ENCODE measurements at regions not wholly inside any gene's neighbourhood (a gene's known extent, or its start where the extent isn't known, plus 50 kb on each side); places are given as distances from the start of the nearest gene placed in this dataset.
A peak's percentile ranks its signal among the peaks of the same experiment; 100 is the strongest.

GRCh38 chr2:217392930-217393584 is 533.2 kb upstream of the TNP1 start:
- Mint-ChIP-seq H3K27me3 (ENCODE audit: low read depth) (no peaks in the 10 kb centered on the region), H3K4me3 (no peak overlapping the region), H3K4me1 (ENCODE audit: low read depth) (no peaks in the 10 kb centered on the region), H3K27ac (no peak overlapping the region), H3K36me3 (ENCODE audit: low read depth) (no peaks in the 10 kb centered on the region), H3K9me3 (peaks cover 21% of the 10 kb centered on the region)
- no peak for DNase-seq (ENCODE audit: low spot score)

- Mint-ChIP-seq H3K27me3 (ENCODE audit: low read depth) (peaks cover 2% of the 10 kb centered on the region), H3K27ac (no peak overlapping the region), H3K4me3 (no peak overlapping the region), H3K9me3 (peaks cover 21% of the 10 kb centered on the region), H3K36me3 (ENCODE audit: low read depth) (no peaks in the 10 kb centered on the region), H3K4me1 (ENCODE audit: low read depth) (no peaks in the 10 kb centered on the region)
- DNase-seq (ENCODE audit: low spot score): no peak
These were observed 528.0 kb upstream of the TNP1 start for GRCh38 chr2:217387776-217388387.

- Mint-ChIP-seq H3K4me3 (no peak overlapping the region), H3K9me3 (peaks cover 11% of the 10 kb centered on the region)
These were observed 526.2 kb upstream of the TNP1 start for GRCh38 chr2:217386041-217386440.

GRCh38 chr2:217383620-217384019 is 523.8 kb upstream of the TNP1 start:
- no peak overlapping the region for H3K4me3 Mint-ChIP-seq
- no peak for DNase-seq (ENCODE audit: low spot score)
- H3K36me3 Mint-ChIP-seq (ENCODE audit: low read depth): no peaks in the 10 kb centered on the region
- peaks cover 2% of the 10 kb centered on the region for H3K27me3 Mint-ChIP-seq (ENCODE audit: low read depth)
- H3K4me1 Mint-ChIP-seq (ENCODE audit: low read depth): no peaks in the 10 kb centered on the region
- no peaks in the 10 kb centered on the region for H3K9me3 Mint-ChIP-seq
- H3K27ac Mint-ChIP-seq: no peak overlapping the region

More at GRCh38 chr2:217386041-217386440, 526.2 kb upstream of the TNP1 start:
- H3K36me3 Mint-ChIP-seq (ENCODE audit: low read depth): no peaks in the 10 kb centered on the region
- DNase-seq (ENCODE audit: low spot score): no peak
- H3K27ac Mint-ChIP-seq: no peak overlapping the region
- H3K4me1 Mint-ChIP-seq (ENCODE audit: low read depth): no peaks in the 10 kb centered on the region
- H3K27me3 Mint-ChIP-seq (ENCODE audit: low read depth): peaks cover 2% of the 10 kb centered on the region

GRCh38 chr2:217382794-217383193 is 522.9 kb upstream of the TNP1 start:
- DNase-seq (ENCODE audit: low spot score): no peak
- Mint-ChIP-seq H3K9me3 (no peaks in the 10 kb centered on the region), H3K27me3 (ENCODE audit: low read depth) (peaks cover 2% of the 10 kb centered on the region), H3K4me3 (no peak overlapping the region), H3K36me3 (ENCODE audit: low read depth) (no peaks in the 10 kb centered on the region), H3K4me1 (ENCODE audit: low read depth) (no peaks in the 10 kb centered on the region), H3K27ac (no peak overlapping the region)

- H3K4me1 Mint-ChIP-seq (ENCODE audit: low read depth): no peaks in the 10 kb centered on the region
- H3K4me3 Mint-ChIP-seq: no peak overlapping the region
- DNase-seq (ENCODE audit: low spot score): no peak
- H3K9me3 Mint-ChIP-seq: peaks cover 6% of the 10 kb centered on the region
- H3K36me3 Mint-ChIP-seq (ENCODE audit: low read depth): no peaks in the 10 kb centered on the region
- peaks cover 2% of the 10 kb centered on the region for H3K27me3 Mint-ChIP-seq (ENCODE audit: low read depth)
- H3K27ac Mint-ChIP-seq: no peak overlapping the region
These were observed 519.9 kb upstream of the TNP1 start for GRCh38 chr2:217379807-217380206.

GRCh38 chr2:217372794-217373193 is 512.9 kb upstream of the TNP1 start:
- H3K27me3 Mint-ChIP-seq (ENCODE audit: low read depth): no peaks in the 10 kb centered on the region
- H3K27ac Mint-ChIP-seq: no peak overlapping the region
- no peak for DNase-seq (ENCODE audit: low spot score)
- no peaks in the 10 kb centered on the region for H3K4me1 Mint-ChIP-seq (ENCODE audit: low read depth)
- H3K4me3 Mint-ChIP-seq: no peak overlapping the region
- H3K36me3 Mint-ChIP-seq (ENCODE audit: low read depth): no peaks in the 10 kb centered on the region
- peaks cover 6% of the 10 kb centered on the region for H3K9me3 Mint-ChIP-seq

- Mint-ChIP-seq H3K9me3 (peaks cover 6% of the 10 kb centered on the region), H3K4me3 (no peak overlapping the region), H3K36me3 (ENCODE audit: low read depth) (no peaks in the 10 kb centered on the region), H3K27me3 (ENCODE audit: low read depth) (no peaks in the 10 kb centered on the region), H3K27ac (no peak overlapping the region), H3K4me1 (ENCODE audit: low read depth) (no peaks in the 10 kb centered on the region)
- no peak for DNase-seq (ENCODE audit: low spot score)
These were observed 511.9 kb upstream of the TNP1 start for GRCh38 chr2:217371781-217372213.

- Mint-ChIP-seq H3K4me1 (ENCODE audit: low read depth) (no peaks in the 10 kb centered on the region), H3K27ac (no peak overlapping the region), H3K4me3 (no peak overlapping the region), H3K36me3 (ENCODE audit: low read depth) (no peaks in the 10 kb centered on the region), H3K27me3 (ENCODE audit: low read depth) (no peaks in the 10 kb centered on the region), H3K9me3 (no peaks in the 10 kb centered on the region)
- DNase-seq (ENCODE audit: low spot score): peak; percentile 16
These were observed 510.5 kb upstream of the TNP1 start for GRCh38 chr2:217370391-217370790.

GRCh38 chr2:217367464-217367863 is 507.6 kb upstream of the TNP1 start:
- no peak for DNase-seq (ENCODE audit: low spot score)
- Mint-ChIP-seq H3K27me3 (ENCODE audit: low read depth) (no peaks in the 10 kb centered on the region), H3K4me1 (ENCODE audit: low read depth) (no peaks in the 10 kb centered on the region), H3K27ac (no peak overlapping the region), H3K36me3 (ENCODE audit: low read depth) (no peaks in the 10 kb centered on the region), H3K9me3 (no peaks in the 10 kb centered on the region), H3K4me3 (no peak overlapping the region)

- no peaks in the 10 kb centered on the region for H3K4me1 Mint-ChIP-seq (ENCODE audit: low read depth)
- H3K27me3 Mint-ChIP-seq (ENCODE audit: low read depth): no peaks in the 10 kb centered on the region
- no peak for DNase-seq (ENCODE audit: low spot score)
- H3K36me3 Mint-ChIP-seq (ENCODE audit: low read depth): no peaks in the 10 kb centered on the region
- H3K4me3 Mint-ChIP-seq: no peak overlapping the region
- H3K27ac Mint-ChIP-seq: no peak overlapping the region
- H3K9me3 Mint-ChIP-seq: no peaks in the 10 kb centered on the region
These were observed 507.1 kb upstream of the TNP1 start for GRCh38 chr2:217366966-217367365.

- Mint-ChIP-seq H3K4me3 (no peak overlapping the region), H3K9me3 (no peaks in the 10 kb centered on the region), H3K4me1 (ENCODE audit: low read depth) (no peaks in the 10 kb centered on the region), H3K36me3 (ENCODE audit: low read depth) (no peaks in the 10 kb centered on the region), H3K27me3 (ENCODE audit: low read depth) (no peaks in the 10 kb centered on the region), H3K27ac (no peak overlapping the region)
- no peak for DNase-seq (ENCODE audit: low spot score)
These were observed 506.5 kb upstream of the TNP1 start for GRCh38 chr2:217366266-217366895.

- no peak overlapping the region for H3K27ac Mint-ChIP-seq
- no peaks in the 10 kb centered on the region for H3K27me3 Mint-ChIP-seq (ENCODE audit: low read depth)
- H3K4me3 Mint-ChIP-seq: no peak overlapping the region
- no peak for DNase-seq (ENCODE audit: low spot score)
- no peaks in the 10 kb centered on the region for H3K9me3 Mint-ChIP-seq
- H3K4me1 Mint-ChIP-seq (ENCODE audit: low read depth): no peaks in the 10 kb centered on the region
- H3K36me3 Mint-ChIP-seq (ENCODE audit: low read depth): no peaks in the 10 kb centered on the region
These were observed 505.8 kb upstream of the TNP1 start for GRCh38 chr2:217365656-217366055.

GRCh38 chr2:217364224-217364623 is 504.4 kb upstream of the TNP1 start:
- H3K4me1 Mint-ChIP-seq (ENCODE audit: low read depth): no peaks in the 10 kb centered on the region
- H3K4me3 Mint-ChIP-seq: no peak overlapping the region
- H3K36me3 Mint-ChIP-seq (ENCODE audit: low read depth): no peaks in the 10 kb centered on the region
- no peaks in the 10 kb centered on the region for H3K27me3 Mint-ChIP-seq (ENCODE audit: low read depth)
- no peak overlapping the region for H3K27ac Mint-ChIP-seq
- DNase-seq (ENCODE audit: low spot score): no peak
- no peaks in the 10 kb centered on the region for H3K9me3 Mint-ChIP-seq
